ENCODE measurements at regions not wholly inside any gene's neighbourhood (a gene's known extent, or its start where the extent isn't known, plus 50 kb on each side); places are given as distances from the start of the nearest gene placed in this dataset.

DNA sequence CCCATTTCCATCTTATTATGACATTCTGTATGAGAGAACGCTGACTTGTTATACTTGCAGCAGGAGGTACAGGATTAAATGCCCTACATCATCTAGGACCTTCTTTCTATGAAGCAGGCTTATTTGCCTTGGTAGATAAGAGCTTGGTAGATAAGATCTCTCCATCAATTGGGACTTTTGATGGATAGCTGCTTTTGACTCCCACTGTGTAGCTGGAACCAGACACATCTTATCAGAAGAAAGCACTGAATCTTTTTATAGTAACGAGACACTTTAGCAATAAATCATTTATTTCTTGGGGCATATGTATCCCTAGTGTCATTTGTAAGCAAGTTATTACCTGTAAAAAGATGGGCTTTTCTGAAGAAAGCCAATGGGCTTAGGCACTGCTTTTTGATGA is 613.9 kb downstream of the TECRL start:
- DNase-seq, result no peak

DNA sequence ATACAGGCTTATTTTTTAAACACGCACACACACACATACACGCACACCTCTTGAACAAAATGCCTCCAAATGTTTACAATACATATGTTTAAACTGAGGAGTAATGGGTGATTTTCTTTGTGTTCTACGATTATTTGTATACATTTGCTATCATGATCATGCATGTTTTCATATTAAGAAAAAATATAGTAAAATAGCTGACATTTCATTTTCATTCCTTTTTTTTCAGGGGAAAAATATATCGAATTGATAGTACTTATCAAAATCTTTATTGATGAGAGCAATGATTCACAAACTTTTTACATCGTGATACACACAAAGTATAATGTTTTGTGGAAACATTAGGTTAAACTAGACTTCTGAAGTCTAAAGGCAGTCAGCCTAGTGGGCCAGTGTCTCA is 618.9 kb downstream of the TECRL start:
- DNase-seq, result no peak

DNA sequence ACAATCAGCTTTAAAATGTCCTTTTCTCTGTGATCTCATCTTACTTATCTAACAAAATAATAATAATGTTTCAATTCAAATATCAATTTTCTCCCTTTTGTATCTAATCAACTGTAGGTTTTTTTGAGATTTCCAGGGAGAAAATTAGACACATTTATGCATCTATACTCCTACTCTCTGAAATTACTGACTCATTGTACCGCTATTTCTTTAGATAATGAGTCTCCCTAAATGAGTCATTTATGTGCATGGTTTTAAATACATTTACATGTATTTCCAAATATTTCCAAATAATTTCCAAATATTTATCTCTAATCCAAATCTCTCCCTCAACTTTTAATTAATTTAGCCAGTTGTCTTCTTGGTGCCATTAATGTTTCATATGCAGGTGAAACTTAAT is 621.0 kb downstream of the TECRL start:
- DNase-seq, result no peak

DNA sequence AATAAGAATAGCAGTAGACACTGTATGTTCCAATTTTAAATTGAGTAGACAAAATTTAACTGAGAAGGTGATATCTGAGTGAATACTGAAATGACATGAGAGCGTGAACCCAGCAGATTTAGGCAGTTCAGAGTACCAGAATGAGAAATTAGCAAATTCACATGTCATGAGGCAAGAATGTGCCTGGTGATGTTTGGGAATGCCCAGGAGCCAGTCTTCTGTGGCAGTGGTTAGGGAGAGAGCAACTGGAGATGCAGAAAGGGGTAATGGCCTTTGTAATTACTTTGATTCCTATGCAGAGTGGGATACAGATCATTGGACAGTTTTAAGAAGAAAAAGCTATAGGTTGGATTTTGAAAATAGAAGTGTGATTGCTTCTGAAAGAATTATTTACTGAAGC is 621.9 kb downstream of the TECRL start:
- DNase-seq, result no peak

DNA sequence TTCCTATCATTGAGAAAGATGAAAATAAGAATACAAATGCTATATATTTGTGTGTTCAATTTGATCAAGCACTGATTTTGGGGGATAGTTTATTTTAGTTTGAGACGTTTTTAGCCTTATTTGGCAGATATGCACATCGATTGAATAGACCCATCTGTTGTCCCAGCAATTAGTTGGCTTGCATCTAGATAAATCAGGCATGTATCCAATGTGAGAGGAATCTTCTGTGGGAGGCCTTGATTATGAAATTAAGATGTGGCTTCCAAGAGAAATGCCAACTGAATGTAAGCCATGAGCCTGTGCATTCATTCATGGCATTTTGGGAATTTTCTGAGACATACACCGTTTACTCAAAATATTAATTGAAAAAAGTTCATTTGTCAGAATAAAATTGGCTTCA is 623.1 kb downstream of the TECRL start:
- no peak for DNase-seq

DNA sequence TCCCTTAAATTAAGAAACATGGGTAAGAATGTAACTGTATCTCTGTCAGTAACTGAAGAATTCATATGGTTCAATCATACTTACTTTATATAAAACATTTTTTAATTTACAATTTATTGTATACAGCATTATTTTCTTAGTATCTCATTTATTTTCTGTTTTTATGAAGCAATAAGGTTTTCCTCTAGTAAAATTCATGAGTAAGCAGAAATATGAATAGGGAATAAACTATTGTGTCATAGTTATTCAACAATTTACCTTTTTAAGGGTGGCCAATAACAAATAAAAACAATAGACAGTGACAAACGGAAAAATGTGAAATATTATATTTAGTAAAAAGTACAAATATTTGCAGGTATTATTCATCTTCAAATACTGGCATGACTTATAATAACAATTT is 624.4 kb downstream of the TECRL start:
- no peak for DNase-seq

DNA sequence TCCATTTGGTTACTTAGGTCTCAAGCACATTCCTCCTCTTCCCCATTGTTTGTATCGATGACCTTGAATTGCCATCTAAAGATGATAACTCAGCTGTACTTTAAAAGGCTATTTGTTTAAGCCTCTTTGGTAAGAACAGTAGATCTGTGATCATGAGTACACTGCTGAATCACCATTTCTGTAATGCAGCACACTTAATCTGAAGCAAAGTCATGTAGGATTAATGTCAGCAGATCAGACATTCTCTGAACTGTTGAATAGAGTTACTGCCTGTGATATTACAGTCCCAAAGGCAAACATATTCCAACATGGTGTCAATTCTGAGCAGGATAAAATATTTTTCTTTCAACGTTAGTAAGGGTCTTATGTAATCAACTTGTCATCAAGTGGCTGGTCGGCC is 631.6 kb downstream of the TECRL start:
- no peak for DNase-seq

DNA sequence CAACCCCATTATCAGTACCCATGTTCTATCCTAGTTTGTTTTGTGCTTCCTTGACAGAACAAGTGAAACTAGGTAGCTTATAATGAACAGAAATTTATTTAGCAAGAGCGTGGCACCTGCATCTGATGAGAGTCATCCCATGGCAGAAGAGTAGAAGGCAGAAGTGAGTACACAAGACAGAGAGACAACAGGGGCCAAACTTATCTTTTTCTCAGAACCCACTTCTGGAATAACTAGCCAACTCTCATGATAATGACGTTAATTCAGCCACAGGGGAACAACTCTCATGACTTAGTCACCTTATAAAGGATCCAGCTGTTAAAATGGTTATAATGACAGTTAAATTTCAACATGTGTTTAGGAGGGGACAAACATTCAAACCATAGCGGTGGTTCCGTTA is 644.9 kb downstream of the TECRL start:
- no peak for DNase-seq

DNA sequence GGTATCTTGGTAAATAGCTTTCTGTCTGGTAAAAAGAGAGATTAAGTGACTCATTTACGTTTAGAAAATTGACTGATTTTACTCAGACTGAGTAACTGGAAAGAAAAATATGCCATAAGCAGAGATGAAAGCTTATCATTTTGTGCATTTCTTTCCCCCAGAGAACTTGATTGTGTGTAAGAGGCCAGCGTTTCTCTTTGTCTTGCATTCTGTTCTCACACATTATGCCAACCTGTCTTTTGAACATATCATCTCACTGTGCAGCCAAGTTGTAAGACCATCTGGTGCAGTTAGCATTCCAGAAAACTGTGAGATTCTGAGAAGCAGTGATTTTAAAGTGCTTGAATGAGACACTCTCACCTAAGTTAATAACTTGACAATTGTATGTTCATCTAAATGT is 651.3 kb downstream of the TECRL start:
- DNase-seq, result no peak

DNA sequence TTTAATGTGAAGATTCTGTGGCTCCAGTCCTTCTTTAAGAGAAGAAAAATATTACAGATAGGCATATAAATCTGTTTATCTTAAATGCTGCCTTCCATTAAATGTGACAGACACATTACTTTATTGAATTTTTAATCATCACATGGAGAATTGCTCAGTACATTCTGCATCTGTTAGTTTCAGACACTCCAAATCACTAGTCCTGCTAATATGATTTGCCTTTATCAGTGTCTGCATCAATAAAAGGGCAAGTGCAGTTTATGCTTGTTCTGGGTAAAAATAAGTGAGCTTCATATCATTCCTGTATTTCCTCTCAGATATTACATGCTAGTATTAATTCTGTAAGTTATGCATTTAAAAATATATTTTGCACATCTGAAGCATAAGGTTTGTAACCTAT is 666.4 kb downstream of the TECRL start:
- DNase-seq, result no peak

DNA sequence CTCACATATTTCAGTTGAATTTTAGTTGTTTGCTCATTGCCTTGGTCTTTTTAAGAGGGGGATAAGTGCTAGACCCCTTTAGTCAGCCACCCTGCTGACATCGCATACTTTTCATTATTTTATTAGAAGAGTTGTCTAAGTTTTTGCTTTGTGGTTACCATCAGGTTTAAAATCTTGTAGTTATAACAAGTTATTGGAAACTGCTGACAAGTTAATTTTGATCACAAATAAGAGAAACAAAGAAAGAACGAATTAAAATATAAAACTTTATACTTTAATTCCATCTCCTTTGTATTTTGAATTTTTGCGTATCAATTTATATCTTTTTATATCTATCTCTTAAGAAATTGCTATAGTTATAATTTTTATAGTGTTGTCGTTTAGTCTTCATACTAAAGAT is 679.7 kb downstream of the TECRL start:
- DNase-seq, result no peak

DNA sequence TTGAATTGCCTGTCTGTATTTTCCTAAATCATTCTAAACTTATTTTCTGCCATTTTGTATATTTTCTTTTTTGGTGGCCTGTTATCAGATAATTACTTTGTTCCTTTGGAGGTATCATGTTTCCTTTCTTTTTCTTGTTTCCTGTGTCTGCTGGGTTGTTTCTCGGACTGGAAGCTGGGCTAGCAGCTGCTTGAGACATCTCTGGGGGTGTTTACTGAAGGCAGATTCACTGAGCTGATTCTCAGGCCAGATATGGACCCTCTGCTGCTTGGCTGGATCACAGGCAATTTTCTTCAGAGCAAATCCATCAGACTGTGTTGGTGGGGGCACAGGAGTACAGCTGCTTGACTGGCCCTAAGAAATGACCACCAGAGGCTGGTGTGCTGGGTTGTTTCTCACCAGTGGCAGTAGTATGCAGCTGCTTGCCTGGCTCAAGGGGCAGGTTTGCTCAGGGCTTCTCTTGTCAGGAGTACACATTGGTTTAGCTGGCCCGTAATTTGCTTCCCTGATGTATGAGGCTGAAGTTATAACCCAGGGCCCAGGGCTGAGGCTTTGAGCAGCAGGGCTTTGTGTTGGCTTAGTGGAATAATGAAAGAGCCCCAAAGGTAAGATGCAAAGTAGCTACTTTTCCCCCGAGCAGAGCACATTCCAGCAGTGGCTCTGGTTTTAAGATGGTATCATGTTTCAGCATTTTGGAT is 680.6 kb downstream of the TECRL start:
- no peak for DNase-seq

DNA sequence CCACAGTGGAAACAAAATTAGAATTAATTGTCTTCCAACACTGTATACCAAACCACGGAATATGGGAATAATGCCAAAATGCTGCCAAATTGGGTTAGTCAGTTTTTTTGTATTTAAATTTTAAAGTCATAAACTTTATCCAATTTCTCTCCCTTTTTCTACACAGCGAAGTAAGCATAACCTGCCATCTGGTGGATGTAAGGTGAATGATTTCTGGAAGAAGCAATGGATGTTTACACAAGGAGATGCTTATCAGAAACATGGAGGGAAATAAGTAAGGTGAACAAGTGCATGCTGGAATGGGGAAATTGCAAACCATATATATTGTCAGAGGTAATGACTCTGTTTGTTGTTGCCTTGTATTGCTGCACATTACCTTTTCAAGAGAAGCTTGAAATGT is 691.9 kb downstream of the TECRL start:
- no peak for DNase-seq

DNA sequence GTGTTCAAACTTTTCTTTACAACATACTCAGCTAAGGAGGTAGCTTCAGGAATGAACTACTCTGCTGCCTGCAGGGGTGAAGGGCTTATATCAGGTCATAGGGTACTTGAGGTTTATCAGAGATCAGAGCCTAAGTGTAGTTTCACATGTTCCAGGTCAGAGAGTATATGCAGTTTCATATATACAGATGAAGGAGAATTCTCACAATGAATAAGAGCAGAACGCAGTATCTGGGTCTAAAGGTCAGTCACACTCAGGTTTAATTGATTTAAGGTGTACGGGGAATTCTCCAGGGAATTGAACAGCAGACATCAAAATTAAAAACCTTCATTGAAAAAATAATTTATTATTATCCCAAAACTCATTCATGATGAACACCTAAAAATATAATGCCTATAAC is 700.6 kb downstream of the TECRL start:
- no peak for DNase-seq

DNA sequence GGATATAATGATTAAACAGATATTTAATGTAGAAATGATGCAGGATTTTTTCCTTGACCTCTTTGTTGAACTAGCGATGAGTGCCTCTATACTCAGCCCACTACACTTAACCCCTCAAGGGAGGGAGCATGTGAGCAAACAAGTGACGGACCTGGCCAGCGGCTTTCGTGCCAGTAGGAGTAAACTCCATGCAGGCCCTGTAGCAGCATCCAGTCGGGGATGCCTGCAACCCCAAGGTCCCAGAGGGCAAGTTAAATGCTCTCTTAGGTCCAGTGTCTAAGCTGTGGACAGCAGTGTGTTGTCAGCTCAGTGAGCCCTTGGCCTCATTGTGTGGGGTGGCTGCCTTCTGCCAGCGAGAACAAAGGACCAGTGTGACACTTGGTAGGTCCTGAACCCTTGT is 708.7 kb downstream of the TECRL start:
- no peak for DNase-seq

DNA sequence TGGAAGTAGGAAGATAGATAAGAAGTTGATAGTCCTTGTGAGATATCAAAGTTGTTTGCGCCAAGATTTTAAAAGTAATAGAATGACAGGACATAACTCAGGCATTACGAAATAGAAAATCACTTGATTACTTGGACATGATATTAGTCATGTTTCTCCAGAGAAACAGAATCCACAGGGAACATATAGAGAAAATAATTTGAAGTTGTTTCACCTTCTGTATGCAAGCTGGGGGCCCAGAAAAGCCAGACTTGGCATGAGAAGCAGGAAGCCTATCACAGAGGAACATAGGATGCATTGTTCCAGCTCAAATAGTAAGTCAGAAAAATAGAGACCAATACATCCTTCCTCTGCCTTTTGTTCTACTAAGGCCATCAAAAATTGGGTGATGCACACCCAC is 715.9 kb downstream of the TECRL start:
- DNase-seq, result no peak

DNA sequence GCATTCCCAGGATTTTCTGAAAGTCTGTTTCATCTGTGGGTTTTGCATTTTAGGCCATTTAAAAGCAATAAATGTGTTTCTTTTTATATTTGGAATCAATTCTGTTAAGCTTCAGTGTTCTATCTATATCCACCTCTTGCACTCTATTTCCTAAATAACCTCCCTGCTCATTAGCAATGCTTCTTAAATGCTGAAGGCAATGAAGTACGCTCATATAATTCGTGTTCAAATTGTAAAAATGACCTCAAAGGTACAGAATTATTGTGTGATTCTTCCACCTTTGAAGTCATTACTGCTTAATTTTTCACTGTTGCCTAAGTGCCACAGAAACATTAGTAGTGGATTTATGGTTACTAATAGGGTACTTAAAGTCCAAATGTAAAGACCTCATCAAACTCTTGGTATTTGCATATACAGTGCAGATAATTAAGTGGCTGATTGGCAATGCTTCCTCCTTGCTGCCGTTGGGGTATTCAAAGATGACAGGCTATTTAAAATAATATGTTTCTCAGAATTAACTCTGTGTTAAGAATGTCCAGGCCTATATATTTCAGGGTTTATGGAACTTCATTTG is 730.8 kb downstream of the TECRL start:
- DNase-seq, result no peak

DNA sequence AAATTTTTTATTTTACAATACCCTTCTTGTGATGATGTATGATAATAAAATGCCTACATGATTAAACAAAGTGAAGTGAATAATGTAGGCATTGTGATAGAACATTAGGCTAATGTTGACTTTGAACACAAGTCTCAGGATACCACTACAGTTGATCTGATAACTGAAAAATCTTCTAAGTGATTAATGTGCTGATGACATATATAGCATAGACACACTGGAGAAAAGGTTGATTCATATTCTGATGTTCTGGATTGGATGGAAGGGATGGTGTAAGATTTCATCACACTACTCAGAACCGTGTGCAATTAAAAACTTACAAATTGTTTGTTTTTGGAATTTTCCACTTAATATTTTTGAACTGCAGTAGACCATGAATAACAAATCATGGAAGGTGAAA is 738.5 kb downstream of the TECRL start:
- DNase-seq, result no peak

DNA sequence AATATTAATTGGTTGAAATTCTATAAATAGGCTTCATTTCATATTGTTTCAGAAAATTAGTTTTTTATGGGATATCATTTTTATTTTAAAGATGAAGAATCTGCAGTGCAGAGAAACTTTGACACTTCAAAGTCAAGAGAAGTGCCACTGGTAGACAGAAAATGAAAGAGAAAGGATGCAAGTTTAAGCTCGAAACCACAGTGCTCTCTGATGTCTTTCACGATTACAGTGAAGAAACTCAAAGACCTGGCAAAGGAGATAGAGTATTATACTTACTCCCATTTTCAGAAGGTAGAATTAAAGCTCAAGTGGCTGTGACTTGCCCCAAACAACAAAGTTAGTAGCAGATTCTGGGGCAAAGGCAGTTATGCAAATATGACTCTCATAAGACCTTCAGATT is 745.4 kb downstream of the TECRL start:
- DNase-seq, result no peak

DNA sequence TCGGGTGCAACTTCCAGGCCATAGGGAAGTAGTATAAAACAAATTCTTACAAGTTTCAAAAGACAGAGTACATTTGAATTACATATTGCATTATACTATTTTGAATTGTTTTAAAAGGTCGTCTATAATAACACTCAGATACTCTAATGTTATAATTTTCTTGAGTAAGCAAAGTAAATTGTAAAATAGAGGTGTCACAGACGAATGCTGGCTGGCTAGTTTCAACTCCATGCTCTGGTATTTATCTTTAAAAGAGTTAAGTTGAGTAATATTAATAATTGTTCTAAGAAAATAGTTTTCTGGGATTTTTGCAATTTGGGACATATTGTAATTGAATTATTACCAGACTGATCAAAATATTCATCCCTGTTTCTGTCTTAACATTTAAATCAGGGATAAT is 764.9 kb downstream of the TECRL start:
- no peak for DNase-seq

DNA sequence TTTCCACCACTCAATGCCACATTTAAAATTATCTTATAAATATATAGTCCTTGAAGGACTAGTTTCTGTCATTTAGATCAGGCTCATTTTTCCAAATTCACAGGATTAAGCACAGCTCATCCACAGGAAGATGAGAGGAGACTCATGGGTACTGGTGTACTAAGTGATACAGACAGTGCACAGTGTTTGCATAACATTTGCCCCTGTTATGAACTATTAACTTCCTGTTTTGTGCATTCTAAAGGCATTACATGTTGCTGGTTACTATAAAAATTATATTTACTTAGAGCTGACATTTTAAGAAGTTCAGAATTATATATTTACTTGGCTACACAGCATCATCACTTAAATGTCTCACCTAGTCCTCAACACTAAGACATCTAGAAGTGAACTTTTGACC is 772.0 kb downstream of the TECRL start:
- no peak for DNase-seq

DNA sequence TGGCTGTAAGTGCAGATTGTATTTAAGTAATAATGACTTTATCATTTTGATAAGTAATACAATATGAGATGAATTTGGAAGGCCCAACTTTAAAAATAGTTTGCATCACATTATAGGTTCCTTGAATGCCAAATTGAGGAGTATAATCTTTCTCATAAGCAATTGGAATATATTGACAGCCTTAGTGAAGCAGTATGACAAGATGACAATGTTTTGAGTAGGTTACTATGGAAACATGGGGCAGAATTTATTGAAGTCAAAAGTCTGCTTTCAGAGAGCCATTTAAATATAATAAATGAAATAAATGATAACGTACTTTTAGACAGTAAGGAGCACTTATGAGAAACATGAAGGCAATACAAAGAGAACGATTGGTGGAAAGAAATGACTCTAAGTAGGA is 776.4 kb downstream of the TECRL start:
- no peak for DNase-seq

DNA sequence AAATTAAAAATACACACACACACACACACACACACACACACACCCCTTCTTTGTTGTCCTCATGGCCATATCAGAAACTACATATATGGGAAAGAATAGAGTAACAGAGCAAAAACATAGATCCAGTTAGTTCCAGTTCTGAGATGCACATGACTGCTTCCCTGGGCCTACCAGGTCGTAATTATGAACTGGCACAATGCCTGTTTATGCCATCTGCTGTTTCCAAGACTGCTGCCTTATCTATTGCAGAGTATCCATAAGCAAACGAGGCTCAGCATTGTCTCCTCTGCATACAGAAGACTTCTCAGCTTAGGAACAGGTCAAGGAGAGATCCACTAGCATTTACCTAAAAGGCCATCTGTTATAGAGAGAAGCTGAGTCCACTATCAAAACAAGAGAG is 789.0 kb downstream of the TECRL start:
- DNase-seq, result no peak

DNA sequence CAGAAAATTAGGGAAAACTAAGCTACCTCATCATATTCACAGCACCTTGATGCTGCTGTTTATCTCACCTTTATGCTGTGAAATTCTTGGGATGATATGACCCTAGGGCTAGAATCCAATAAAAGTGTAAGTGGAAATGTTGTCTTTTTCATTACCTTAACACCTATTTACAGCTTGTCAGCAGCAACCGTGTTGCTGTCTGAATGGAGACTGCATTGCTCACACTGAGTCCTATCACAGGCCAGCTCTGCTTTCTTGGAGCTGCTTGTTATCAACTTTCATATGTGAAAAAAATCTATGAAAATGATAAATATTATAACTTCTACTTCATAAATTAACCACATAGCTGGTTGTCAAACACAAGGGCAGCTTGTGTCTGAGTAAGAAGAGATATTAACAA is 789.5 kb downstream of the TECRL start:
- DNase-seq, result no peak
